Ascending aorta (tissue), 2 donors: ENCODE measurements at regions not wholly inside any gene's neighbourhood (a gene's known extent, or its start where the extent isn't known, plus 50 kb on each side); places are given as distances from the start of the nearest gene placed in this dataset.

Source experiments
- DNase-seq, 2 donors: peaks; one replicate each; pipeline ENCODE4 v3.0.0-alpha.2; 2019; ENCODE audit warnings: low spot score in 2 of 2
- H3K27ac ChIP-seq, 2 donors: fragments of 200-600 bp; sonication (generic); one replicate each; pipeline ENCODE4 v1.5.1; 2016 to 2017; ENCODE audit warnings: mild to moderate bottlenecking in 1 of 2
- H3K27me3 ChIP-seq: fragments of 200-600 bp; sonication (generic); one replicate; pipeline ENCODE4 v1.5.1; 2017
- H3K36me3 ChIP-seq, 2 donors: fragments of 200-600 bp; sonication (generic); one replicate each; pipeline ENCODE4 v1.5.1; 2016
- H3K4me1 ChIP-seq, 2 donors: fragments of 200-600 bp; sonication (generic); one replicate each; pipeline ENCODE4 v1.5.1; 2016 to 2017; ENCODE audit warnings: mild to moderate bottlenecking in 1 of 2
- H3K4me3 ChIP-seq, 2 donors: fragments of 200-600 bp; sonication (generic); one replicate each; pipeline ENCODE4 v1.5.1; 2016 to 2017; ENCODE audit warnings: mild to moderate bottlenecking in 1 of 2
- H3K9me3 ChIP-seq, 2 donors: fragments of 200-600 bp; sonication (generic); one replicate each; pipeline ENCODE4 v1.5.1; 2016
- CTCF ChIP-seq, 3 experiments: fragments of 200-600 bp in 2 of 3; fragments of 450-650 bp in 1 of 3; sonication (generic) in 2 of 3; IDR thresholded peaks; one replicate each; pipeline ENCODE4 v1.5.1; 2016 to 2019; ENCODE audit warnings: antibody characterized with exemption in 3 of 3, mild to moderate bottlenecking in 1 of 3, moderate library complexity in 1 of 3
- intact Hi-C: fragments of 100-400 bp; cut with DNase I; formaldehyde crosslinking; loops from one replicate; pipeline ENCODE4 v1.15.1; 2023

- TF ChIP-seq CTCF (IDR thresholded peaks at IDR 0.05), result no peak
Observed at GRCh38 chr9:25861421-25861820, 183.2 kb upstream of the TUSC1 start.

GRCh38 chr9:25857147-25857546, 178.9 kb upstream of the TUSC1 start:
- intact Hi-C loops, result no loop called here
- DNase-seq, result no peak
- no peaks in the 10 kb centered on the region for H3K4me1 ChIP-seq
- no peaks in the 10 kb centered on the region for H3K27me3 ChIP-seq
- no peaks in the 10 kb centered on the region for H3K9me3 ChIP-seq
- no peaks in the 10 kb centered on the region for H3K36me3 ChIP-seq
- no peak overlapping the region for H3K27ac ChIP-seq
- no peak overlapping the region for H3K4me3 ChIP-seq
- no peak for TF ChIP-seq CTCF (IDR thresholded peaks at IDR 0.05)

More at GRCh38 chr9:25861421-25861820, 183.2 kb upstream of the TUSC1 start:
- Histone ChIP-seq H3K4me3 (no peak overlapping the region), H3K4me1 (no peaks in the 10 kb centered on the region), H3K27ac (no peak overlapping the region), H3K9me3 (no peaks in the 10 kb centered on the region), H3K27me3 (no peaks in the 10 kb centered on the region), H3K36me3 (no peaks in the 10 kb centered on the region)
- DNase-seq, result no peak
- intact Hi-C loops, result no loop called here

GRCh38 chr9:25850803-25851202, 172.6 kb upstream of the TUSC1 start:
- Histone ChIP-seq H3K27ac (no peak overlapping the region), H3K4me1 (no peaks in the 10 kb centered on the region), H3K36me3 (no peaks in the 10 kb centered on the region), H3K4me3 (no peak overlapping the region), H3K9me3 (no peaks in the 10 kb centered on the region), H3K27me3 (no peaks in the 10 kb centered on the region)
- TF ChIP-seq CTCF (IDR thresholded peaks at IDR 0.05), result no peak
- intact Hi-C loops, result no loop called here
- no peak for DNase-seq

GRCh38 chr9:25845867-25846266, 167.6 kb upstream of the TUSC1 start:
- Histone ChIP-seq H3K27me3 (no peaks in the 10 kb centered on the region), H3K9me3 (no peaks in the 10 kb centered on the region)
- TF ChIP-seq CTCF (IDR thresholded peaks at IDR 0.05), result no peak

GRCh38 chr9:25830381-25830780, 152.1 kb upstream of the TUSC1 start:
- Histone ChIP-seq H3K4me3 (no peak overlapping the region), H3K9me3 (peaks cover 0 to 3% of the 10 kb centered on the region in 2 donors), H3K27me3 (no peaks in the 10 kb centered on the region), H3K36me3 (no peaks in the 10 kb centered on the region), H3K4me1 (no peaks in the 10 kb centered on the region), H3K27ac (no peak overlapping the region)
- intact Hi-C loops, result no loop called here
- TF ChIP-seq CTCF (IDR thresholded peaks at IDR 0.05), result no peak
- no peak for DNase-seq

More at GRCh38 chr9:25845867-25846266, 167.6 kb upstream of the TUSC1 start:
- no peaks in the 10 kb centered on the region for H3K4me1 ChIP-seq
- H3K36me3 ChIP-seq, result no peaks in the 10 kb centered on the region
- no peak overlapping the region for H3K4me3 ChIP-seq
- intact Hi-C loops, result no loop called here
- DNase-seq, result no peak
- no peak overlapping the region for H3K27ac ChIP-seq

GRCh38 chr9:25827626-25828025, 149.4 kb upstream of the TUSC1 start:
- H3K9me3 ChIP-seq, result peaks cover 0 to 10% of the 10 kb centered on the region in 2 donors
- no peaks in the 10 kb centered on the region for H3K27me3 ChIP-seq
- no peaks in the 10 kb centered on the region for H3K4me1 ChIP-seq
- intact Hi-C loops, result no loop called here
- no peak overlapping the region for H3K27ac ChIP-seq
- no peak for TF ChIP-seq CTCF (IDR thresholded peaks at IDR 0.05)
- no peak for DNase-seq
- H3K36me3 ChIP-seq, result no peaks in the 10 kb centered on the region
- no peak overlapping the region for H3K4me3 ChIP-seq
